ENCODE measurements at regions not wholly inside any gene's neighbourhood (a gene's known extent, or its start where the extent isn't known, plus 50 kb on each side); places are given as distances from the start of the nearest gene placed in this dataset.

- TF ChIP-seq CTCF (IDR thresholded peaks at IDR 0.05; ENCODE audit: low read length, missing control alignments) = no peak
- H3K4me3 ChIP-seq (replicated peaks; ENCODE audit: low read depth, low read length) = no peak overlapping the region
- DNase-seq (ENCODE audit: low read depth) = no peak
These were observed 180.8 kb downstream of the ENGASE start for GRCh38 chr17:79255456-79255855.

- no peak for DNase-seq (ENCODE audit: low read depth)
- H3K4me3 ChIP-seq (replicated peaks; ENCODE audit: low read depth, low read length) = no peak overlapping the region
- no peak for TF ChIP-seq CTCF (IDR thresholded peaks at IDR 0.05; ENCODE audit: low read length, missing control alignments)
These were observed 180.4 kb downstream of the ENGASE start for GRCh38 chr17:79255046-79255445.

- DNase-seq (ENCODE audit: low read depth) = no peak
- no peak overlapping the region for H3K4me3 ChIP-seq (replicated peaks; ENCODE audit: low read depth, low read length)
- TF ChIP-seq CTCF (IDR thresholded peaks at IDR 0.05; ENCODE audit: low read length, missing control alignments) = no peak
These were observed 178.3 kb downstream of the ENGASE start for GRCh38 chr17:79252886-79253285.

GRCh38 chr17:79251824-79252223, 177.2 kb downstream of the ENGASE start:
- no peak for DNase-seq (ENCODE audit: low read depth)
- TF ChIP-seq CTCF (IDR thresholded peaks at IDR 0.05; ENCODE audit: low read length, missing control alignments) = no peak
- H3K4me3 ChIP-seq (replicated peaks; ENCODE audit: low read depth, low read length) = no peak overlapping the region

- no peak for DNase-seq (ENCODE audit: low read depth)
- TF ChIP-seq CTCF (IDR thresholded peaks at IDR 0.05; ENCODE audit: low read length, missing control alignments) = no peak
These were observed 175.4 kb downstream of the ENGASE start for GRCh38 chr17:79249929-79250521.

GRCh38 chr17:79248843-79249493, 174.3 kb downstream of the ENGASE start:
- H3K4me3 ChIP-seq (replicated peaks; ENCODE audit: low read depth, low read length) = no peak overlapping the region
- no peak for TF ChIP-seq CTCF (IDR thresholded peaks at IDR 0.05; ENCODE audit: low read length, missing control alignments)
- DNase-seq (ENCODE audit: low read depth) = no peak

More at GRCh38 chr17:79249929-79250521, 175.4 kb downstream of the ENGASE start:
- no peak overlapping the region for H3K4me3 ChIP-seq (replicated peaks; ENCODE audit: low read depth, low read length)

Data from fibroblast of pulmonary artery (primary cell).